HepG2 (cell line): ENCODE measurements at regions not wholly inside any gene's neighbourhood (a gene's known extent, or its start where the extent isn't known, plus 50 kb on each side); places are given as distances from the start of the nearest gene placed in this dataset.

Experiments used
- ARID3A ChIP-seq: IDR thresholded peaks from 2 replicates; pipeline ENCODE4 v1.6.1; 2012; ENCODE audit warnings: low read depth, low read length, improper control_type of control experiment
- ATF2 ChIP-seq: sonication (generic); formaldehyde crosslinking; IDR thresholded peaks from 2 replicates; pipeline ENCODE4 v1.4.0; 2020; ENCODE audit warnings: missing genetic modification reagents
- BHLHE40 ChIP-seq: IDR thresholded peaks from 2 replicates; pipeline ENCODE4 v1.6.1; 2011; ENCODE audit warnings: low read length, improper control_type of control experiment
- CBX5 ChIP-seq: sonication (generic); formaldehyde crosslinking; IDR thresholded peaks from 2 replicates; pipeline ENCODE4 v1.4.0; 2020; ENCODE audit warnings: missing genetic modification reagents, borderline replicate concordance
- MIER2 ChIP-seq: IDR thresholded peaks from 2 replicates; pipeline ENCODE4 v1.6.1; 2016; ENCODE audit warnings: missing biosample characterization, missing genetic modification reagents
- MTF1 ChIP-seq: sonication (generic); formaldehyde crosslinking; IDR thresholded peaks from 2 replicates; pipeline ENCODE4 v1.5.0; 2020; ENCODE audit warnings: missing genetic modification reagents
- PAXIP1 ChIP-seq: sonication (generic); formaldehyde crosslinking; conservative IDR thresholded peaks from 2 replicates; pipeline ENCODE4 v1.4.0; 2020; ENCODE audit warnings: mild to moderate bottlenecking, missing genetic modification reagents, moderate library complexity
- SMAD1 ChIP-seq: sonication (generic); formaldehyde crosslinking; IDR thresholded peaks from 2 replicates; pipeline ENCODE4 v1.4.0; 2020; ENCODE audit warnings: missing genetic modification reagents, low read depth, mild to moderate bottlenecking, borderline replicate concordance
- TARDBP ChIP-seq: sonication (generic); formaldehyde crosslinking; IDR thresholded peaks from 2 replicates; pipeline ENCODE4 v1.8.0; 2022; ENCODE audit warnings: mild to moderate bottlenecking, missing genetic modification reagents
- THAP8 ChIP-seq: sonication (generic); formaldehyde crosslinking; IDR thresholded peaks from 2 replicates; pipeline ENCODE4 v1.5.1; 2020; ENCODE audit warnings: missing genetic modification reagents, mild to moderate bottlenecking, borderline replicate concordance
- ZHX2 ChIP-seq, 2 experiments: sonication (generic) in 1 of 2; formaldehyde crosslinking in 1 of 2; IDR thresholded peaks; 2 replicates each; pipeline versions ENCODE4 v1.6.1 to v1.9.0; 2014 to 2022; ENCODE audit warnings: antibody characterized with exemption in 1 of 2, borderline replicate concordance in 1 of 2, inconsistent platforms in 1 of 2, low read depth in 1 of 2, missing genetic modification reagents in 1 of 2
- ZNF564 ChIP-seq: sonication (generic); formaldehyde crosslinking; IDR thresholded peaks from 2 replicates; pipeline ENCODE4 v1.8.1; 2023; ENCODE audit warnings: mild to moderate bottlenecking, missing genetic modification reagents
- ZNF567 ChIP-seq: sonication (generic); formaldehyde crosslinking; IDR thresholded peaks from 2 replicates; pipeline ENCODE4 v1.8.1; 2023; ENCODE audit warnings: mild to moderate bottlenecking, missing genetic modification reagents, borderline replicate concordance
- ZNF678 ChIP-seq: sonication (generic); formaldehyde crosslinking; IDR thresholded peaks from 2 replicates; pipeline ENCODE4 v1.4.0; 2020; ENCODE audit warnings: mild to moderate bottlenecking, missing genetic modification reagents

GRCh38 chr2:43088143-43089073, 138.0 kb downstream of the ZFP36L2 start (continued):
- TF ChIP-seq ARID3A (peak; percentile 59), ZNF564 (CRISPR knock-in tag) (no peak), ZHX2 (IDR thresholded peaks at IDR 0.05; ENCODE audit: low read depth) (no peak), ZHX2 (CRISPR knock-in tag; IDR thresholded peaks at IDR 0.05; ENCODE audit: borderline replicate concordance) (no peak), BHLHE40 (no peak), SMAD1 (CRISPR knock-in tag) (no peak), ZNF567 (no peak), THAP8 (CRISPR knock-in tag) (no peak), ZNF678 (CRISPR knock-in tag) (no peak), MTF1 (no peak), TARDBP (CRISPR knock-in tag) (0 out of 2 replicates have a peak, but pooled peaks have one; percentile 23), ATF2 (CRISPR knock-in tag) (peak; percentile 38; the same call in 1 of the 2 replicates), PAXIP1 (CRISPR knock-in tag) (peak; percentile 87), MIER2 (CRISPR knock-in tag) (0 out of 2 replicates have a peak, but pooled peaks have one; percentile 8), CBX5 (CRISPR knock-in tag) (no peak)
